GM12891 (cell line): ENCODE measurements at regions not wholly inside any gene's neighbourhood (a gene's known extent, or its start where the extent isn't known, plus 50 kb on each side); places are given as distances from the start of the nearest gene placed in this dataset.
A peak's percentile ranks its signal among the peaks of the same experiment; 100 is the strongest.

ENCODE experiments used
- PAX5 ChIP-seq: IDR thresholded peaks from 2 replicates; pipeline ENCODE4 v1.6.1; 2011; ENCODE audit warnings: low read length, moderate library complexity, mild to moderate bottlenecking; ENCODE audit not compliant: insufficient read depth, severe bottlenecking
- POLR2A ChIP-seq: IDR thresholded peaks from 2 replicates; pipeline ENCODE4 v1.6.1; 2011; ENCODE audit warnings: low read depth, low read length, control low read depth
- POLR2AphosphoS5 ChIP-seq: IDR thresholded peaks from 2 replicates; pipeline ENCODE4 v1.6.1; 2011; ENCODE audit warnings: low read depth, low read length, control low read depth
- POU2F2 ChIP-seq: IDR thresholded peaks from 2 replicates; pipeline ENCODE4 v1.6.1; 2011; ENCODE audit warnings: low read depth, mild to moderate bottlenecking, control low read depth, low read length, moderate library complexity
- TAF1 ChIP-seq: IDR thresholded peaks from 2 replicates; pipeline ENCODE4 v1.6.1; 2011; ENCODE audit warnings: low read depth, low read length, control low read depth

- TF ChIP-seq POLR2A (peak; percentile 44; the same call in 1 of the 2 replicates), POLR2AphosphoS5 (no peak; the same call in 1 of the 2 replicates), PAX5 (no peak), TAF1 (no peak; the same call in 1 of the 2 replicates), POU2F2 (peak; percentile 93)
These were observed 118.7 kb upstream of the TMCC3 start for GRCh38 chr12:94769047-94769420.
